Liver (tissue), 8 donors: ENCODE measurements at regions not wholly inside any gene's neighbourhood (a gene's known extent, or its start where the extent isn't known, plus 50 kb on each side); places are given as distances from the start of the nearest gene placed in this dataset.

ENCODE experiments used
- DNase-seq: peaks from one replicate; pipeline ENCODE4 v3.0.0-alpha.2; 2017; ENCODE audit warnings: low spot score
- H3K27ac ChIP-seq, 2 donors: one replicate each; pipeline ENCODE4 v1.7.0; 2013; ENCODE audit warnings: inconsistent platforms in 2 of 2, low read length in 2 of 2, control low read depth in 1 of 2, low read depth in 1 of 2, mild to moderate bottlenecking in 1 of 2
- H3K27me3 ChIP-seq, 4 donors: one replicate each; pipeline versions ENCODE4 v1.6.1 to v1.7.0; 2013; ENCODE audit warnings: low read length in 3 of 4, inconsistent platforms in 1 of 4, mild to moderate bottlenecking in 1 of 4, moderate library complexity in 1 of 4; ENCODE audit not compliant: control insufficient read depth in 4 of 4, insufficient read depth in 4 of 4
- H3K36me3 ChIP-seq, 4 donors: one replicate each; pipeline versions ENCODE4 v1.6.1 to v1.7.0; 2013; ENCODE audit warnings: low read length in 3 of 4, mild to moderate bottlenecking in 3 of 4, low read depth in 1 of 4, moderate library complexity in 1 of 4; ENCODE audit not compliant: control insufficient read depth in 4 of 4, insufficient read depth in 3 of 4
- H3K4me1 ChIP-seq, 4 donors: one replicate each; pipeline versions ENCODE4 v1.6.1 to v1.7.0; 2013; ENCODE audit warnings: low read length in 3 of 4, mild to moderate bottlenecking in 3 of 4, moderate library complexity in 1 of 4; ENCODE audit not compliant: control insufficient read depth in 4 of 4, insufficient read depth in 4 of 4
- H3K4me3 ChIP-seq, 3 donors: one replicate each; pipeline versions ENCODE4 v1.6.1 to v1.7.0; 2013; ENCODE audit warnings: low read length in 3 of 3, control low read depth in 1 of 3, low read depth in 1 of 3, mild to moderate bottlenecking in 1 of 3
- H3K9ac ChIP-seq, 2 donors: one replicate each; pipeline ENCODE4 v1.7.0; 2013; ENCODE audit warnings: low read length in 2 of 2, mild to moderate bottlenecking in 2 of 2, moderate library complexity in 2 of 2, control low read depth in 1 of 2, low read depth in 1 of 2
- H3K9me3 ChIP-seq, 4 donors: one replicate each; pipeline versions ENCODE4 v1.6.1 to v1.7.0; 2013; ENCODE audit warnings: low read length in 3 of 4; ENCODE audit not compliant: control insufficient read depth in 4 of 4
- ATF3 ChIP-seq: IDR thresholded peaks from 2 replicates; pipeline ENCODE4 v1.6.1; 2016; ENCODE audit warnings: antibody characterized with exemption
- CTCF ChIP-seq: fragments of 150-350 bp; IDR thresholded peaks from 2 replicates; pipeline ENCODE4 v1.5.1; 2017; ENCODE audit warnings: improper control_type of control experiment, low read depth, low read length; ENCODE audit not compliant: missing input control
- EGR1 ChIP-seq, 2 donors: IDR thresholded peaks; 2 replicates each; pipeline ENCODE4 v1.6.1; 2016 to 2018; ENCODE audit warnings: antibody characterized with exemption in 2 of 2, low read depth in 2 of 2
- FOXA2 ChIP-seq: IDR thresholded peaks from 2 replicates; pipeline ENCODE4 v1.6.1; 2016; ENCODE audit warnings: antibody characterized with exemption
- GABPA ChIP-seq, 2 donors: IDR thresholded peaks in 1 of 2; conservative IDR thresholded peaks in 1 of 2; 2 replicates each; pipeline ENCODE4 v1.6.1; 2016; ENCODE audit warnings: antibody characterized with exemption in 2 of 2, mild to moderate bottlenecking in 1 of 2, moderate library complexity in 1 of 2
- HNF4A ChIP-seq, 2 donors: conservative IDR thresholded peaks; 2 replicates each; pipeline ENCODE4 v1.6.1; 2016; ENCODE audit warnings: antibody characterized with exemption in 2 of 2, mild to moderate bottlenecking in 2 of 2
- HNF4G ChIP-seq: IDR thresholded peaks from 2 replicates; pipeline ENCODE4 v1.6.1; 2016; ENCODE audit warnings: antibody characterized with exemption
- JUND ChIP-seq, 2 donors: IDR thresholded peaks; 2 replicates each; pipeline ENCODE4 v1.6.1; 2016; ENCODE audit warnings: antibody characterized with exemption in 2 of 2
- MAX ChIP-seq: IDR thresholded peaks from 2 replicates; pipeline ENCODE4 v1.6.1; 2016; ENCODE audit warnings: antibody characterized with exemption
- NR2F2 ChIP-seq: IDR thresholded peaks from 2 replicates; pipeline ENCODE4 v1.6.1; 2016; ENCODE audit warnings: antibody characterized with exemption
- RAD21 ChIP-seq, 2 donors: IDR thresholded peaks; 2 replicates each; pipeline ENCODE4 v1.6.1; 2016; ENCODE audit warnings: antibody characterized with exemption in 2 of 2, mild to moderate bottlenecking in 2 of 2
- REST ChIP-seq: IDR thresholded peaks from 2 replicates; pipeline ENCODE4 v1.6.1; 2016; ENCODE audit warnings: antibody characterized with exemption, mild to moderate bottlenecking
- RXRA ChIP-seq, 2 donors: IDR thresholded peaks; 2 replicates each; pipeline ENCODE4 v1.6.1; 2017 to 2018; ENCODE audit warnings: antibody characterized with exemption in 2 of 2, mild to moderate bottlenecking in 1 of 2
- SP1 ChIP-seq: IDR thresholded peaks from 2 replicates; pipeline ENCODE4 v1.6.1; 2018; ENCODE audit warnings: antibody characterized with exemption, mild to moderate bottlenecking
- TAF1 ChIP-seq: conservative IDR thresholded peaks from 2 replicates; pipeline ENCODE4 v1.6.1; 2016; ENCODE audit warnings: antibody characterized with exemption, mild to moderate bottlenecking
- YY1 ChIP-seq: IDR thresholded peaks from 2 replicates; pipeline ENCODE4 v1.6.1; 2016; ENCODE audit warnings: antibody characterized with exemption, mild to moderate bottlenecking
- ZBTB33 ChIP-seq: IDR thresholded peaks from 2 replicates; pipeline ENCODE4 v1.6.1; 2016; ENCODE audit warnings: antibody characterized with exemption
- WGBS: extraction: QIAGEN DNeasy Blood & Tissue Kit; methylation state at CpG from one replicate; pipeline ENCODE4 v1.1.7; 2013; 5-methylcytosine and 5-hydroxymethylcytosine counted together
- donor health status: healthy.
- donor health status: healthy.
- donor health status: healthy.
- donor health status: healthy.
- donor health status: healthy.

- no peaks in the 10 kb centered on the region for H3K27me3 ChIP-seq
- H3K4me3 ChIP-seq = no peak overlapping the region
- 74% methylated on average over 3 of the region's 3 CpGs for WGBS
- no peaks in the 10 kb centered on the region for H3K9me3 ChIP-seq
- no peak for DNase-seq
- TF ChIP-seq FOXA2 (no peak), MAX (no peak), EGR1 (IDR thresholded peaks at IDR 0.05; ENCODE audit: low read depth in 2 of 2) (no peak), TAF1 (no peak), SP1 (no peak), REST (no peak), HNF4A (conservative IDR thresholded peaks at IDR 0.05) (no peak), CTCF (no peak), YY1 (no peak), GABPA (IDR thresholded peaks at IDR 0.05 in 1 of 2, conservative IDR thresholded peaks at IDR 0.05 in 1 of 2) (no peak), NR2F2 (no peak), RXRA (IDR thresholded peaks at IDR 0.05) (no peak), HNF4G (no peak)
- H3K36me3 ChIP-seq = no peaks in the 10 kb centered on the region
- no peak overlapping the region for H3K9ac ChIP-seq
- no peaks in the 10 kb centered on the region for H3K4me1 ChIP-seq
- H3K27ac ChIP-seq = no peak overlapping the region
Observed at GRCh38 chr3:101169516-101169915, 150.9 kb downstream of the IMPG2 start.

DNA sequence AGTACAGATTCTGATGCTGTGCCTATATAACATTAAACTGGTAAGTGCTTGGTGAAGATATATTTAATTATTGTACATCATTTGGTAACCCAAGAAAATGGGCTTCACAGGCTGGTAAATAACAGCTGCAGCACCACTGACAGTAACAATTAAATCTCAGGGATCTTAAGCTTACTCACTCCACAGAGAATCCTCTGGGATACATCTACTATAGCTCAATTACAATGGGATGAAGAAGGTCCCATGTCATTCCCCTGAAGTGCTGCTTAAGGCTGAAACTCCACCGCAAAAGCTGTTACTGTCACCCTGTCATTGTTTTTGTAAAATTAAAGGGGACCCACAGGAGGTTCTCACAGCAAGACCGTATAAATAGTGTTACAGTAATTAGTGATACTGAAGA, 153.0 kb downstream of the IMPG2 start:
- Histone ChIP-seq H3K27me3 (no peaks in the 10 kb centered on the region), H3K4me1 (no peaks in the 10 kb centered on the region), H3K27ac (no peak overlapping the region), H3K9me3 (no peaks in the 10 kb centered on the region), H3K9ac (no peak overlapping the region), H3K4me3 (no peak overlapping the region), H3K36me3 (no peaks in the 10 kb centered on the region)
- 87% methylated on average over 2 of the region's 2 CpGs for WGBS
- no peak for DNase-seq
- TF ChIP-seq YY1 (no peak), SP1 (no peak), RXRA (IDR thresholded peaks at IDR 0.05) (no peak), GABPA (IDR thresholded peaks at IDR 0.05 in 1 of 2, conservative IDR thresholded peaks at IDR 0.05 in 1 of 2) (no peak), JUND (IDR thresholded peaks at IDR 0.05) (no peak), TAF1 (no peak), CTCF (no peak), REST (no peak), MAX (no peak), HNF4A (conservative IDR thresholded peaks at IDR 0.05) (no peak), ATF3 (no peak), RAD21 (IDR thresholded peaks at IDR 0.05) (no peak), ZBTB33 (no peak), HNF4G (no peak), NR2F2 (no peak), FOXA2 (no peak), EGR1 (IDR thresholded peaks at IDR 0.05; ENCODE audit: low read depth in 2 of 2) (no peak)
